MG63 (cell line): ENCODE measurements at regions not wholly inside any gene's neighbourhood (a gene's known extent, or its start where the extent isn't known, plus 50 kb on each side); places are given as distances from the start of the nearest gene placed in this dataset.

ENCODE experiments used
- DNase-seq: peaks from one replicate; pipeline ENCODE4 v3.0.0-alpha.2; 2020
- H3K27me3 ChIP-seq: fragments of 250-450 bp; sonication (Bioruptor Pico); 2 replicates; pipeline ENCODE4 v1.5.1; 2020; ENCODE audit warnings: mild to moderate bottlenecking, moderate library complexity
- H3K36me3 ChIP-seq: fragments of 250-450 bp; sonication (Bioruptor Pico); 2 replicates; pipeline ENCODE4 v1.5.1; 2020; ENCODE audit warnings: mild to moderate bottlenecking, moderate library complexity
- H3K4me3 ChIP-seq: fragments of 250-450 bp; sonication (Bioruptor Pico); 2 replicates; pipeline ENCODE4 v1.5.1; 2020; ENCODE audit warnings: mild to moderate bottlenecking, moderate library complexity
- H3K9me3 ChIP-seq: fragments of 250-450 bp; sonication (Bioruptor Pico); 2 replicates; pipeline ENCODE4 v1.5.1; 2020; ENCODE audit warnings: mild to moderate bottlenecking, moderate library complexity

- Histone ChIP-seq H3K27me3 (no peaks in the 10 kb centered on the region), H3K4me3 (no peak overlapping the region), H3K36me3 (no peaks in the 10 kb centered on the region), H3K9me3 (no peaks in the 10 kb centered on the region)
- no peak for DNase-seq
These were observed 66.0 kb upstream of the CCDC85A start for GRCh38 chr2:56117764-56118163.

GRCh38 chr2:56118474-56118873 lies 65.3 kb upstream of the CCDC85A start:
- H3K36me3 ChIP-seq, result no peaks in the 10 kb centered on the region
- no peak overlapping the region for H3K4me3 ChIP-seq
- DNase-seq, result no peak
- no peaks in the 10 kb centered on the region; the same call in 1 of the 2 replicates for H3K27me3 ChIP-seq
- H3K9me3 ChIP-seq, result no peaks in the 10 kb centered on the region

GRCh38 chr2:56121995-56122394 lies 61.8 kb upstream of the CCDC85A start:
- Histone ChIP-seq H3K9me3 (no peaks in the 10 kb centered on the region), H3K4me3 (no peak overlapping the region), H3K27me3 (no peaks in the 10 kb centered on the region; the same call in 1 of the 2 replicates), H3K36me3 (no peaks in the 10 kb centered on the region)
- no peak for DNase-seq

GRCh38 chr2:56123538-56123937 lies 60.3 kb upstream of the CCDC85A start:
- H3K27me3 ChIP-seq, result no peaks in the 10 kb centered on the region; the same call in 1 of the 2 replicates

GRCh38 chr2:56127010-56127409 lies 56.8 kb upstream of the CCDC85A start:
- H3K9me3 ChIP-seq, result no peaks in the 10 kb centered on the region
- no peak for DNase-seq
- H3K27me3 ChIP-seq, result no peaks in the 10 kb centered on the region; the same call in 1 of the 2 replicates
- no peak overlapping the region for H3K4me3 ChIP-seq
- H3K36me3 ChIP-seq, result no peaks in the 10 kb centered on the region

More at GRCh38 chr2:56123538-56123937, 60.3 kb upstream of the CCDC85A start:
- DNase-seq, result no peak
- Histone ChIP-seq H3K36me3 (no peaks in the 10 kb centered on the region), H3K9me3 (no peaks in the 10 kb centered on the region), H3K4me3 (no peak overlapping the region)

GRCh38 chr2:56127463-56128152 lies 56.2 kb upstream of the CCDC85A start:
- no peak for DNase-seq
- Histone ChIP-seq H3K9me3 (no peaks in the 10 kb centered on the region), H3K27me3 (no peaks in the 10 kb centered on the region; the same call in 1 of the 2 replicates), H3K36me3 (no peaks in the 10 kb centered on the region), H3K4me3 (no peak overlapping the region)

GRCh38 chr2:56128235-56128634 lies 55.6 kb upstream of the CCDC85A start:
- no peaks in the 10 kb centered on the region for H3K9me3 ChIP-seq
- DNase-seq, result no peak
- no peaks in the 10 kb centered on the region for H3K36me3 ChIP-seq
- H3K4me3 ChIP-seq, result no peak overlapping the region
- H3K27me3 ChIP-seq, result no peaks in the 10 kb centered on the region; the same call in 1 of the 2 replicates

GRCh38 chr2:56130463-56131070 lies 53.2 kb upstream of the CCDC85A start:
- peak; percentile 3 for DNase-seq
- no peaks in the 10 kb centered on the region for H3K27me3 ChIP-seq
- H3K4me3 ChIP-seq, result no peak overlapping the region
- no peaks in the 10 kb centered on the region for H3K9me3 ChIP-seq
- H3K36me3 ChIP-seq, result no peaks in the 10 kb centered on the region

- no peaks in the 10 kb centered on the region for H3K9me3 ChIP-seq
- no peaks in the 10 kb centered on the region for H3K27me3 ChIP-seq
- no peaks in the 10 kb centered on the region for H3K36me3 ChIP-seq
- no peak overlapping the region for H3K4me3 ChIP-seq
- DNase-seq, result no peak
These were observed 51.7 kb upstream of the CCDC85A start for GRCh38 chr2:56132138-56132537.

GRCh38 chr2:56133441-56133840 lies 50.3 kb upstream of the CCDC85A start:
- no peak for DNase-seq
- no peaks in the 10 kb centered on the region for H3K27me3 ChIP-seq
- no peaks in the 10 kb centered on the region for H3K9me3 ChIP-seq
- no peak overlapping the region for H3K4me3 ChIP-seq
- H3K36me3 ChIP-seq, result no peaks in the 10 kb centered on the region

GRCh38 chr2:56133931-56134629 lies 49.7 kb upstream of the CCDC85A start:
- Histone ChIP-seq H3K4me3 (no peak overlapping the region), H3K9me3 (no peaks in the 10 kb centered on the region), H3K27me3 (no peaks in the 10 kb centered on the region), H3K36me3 (no peaks in the 10 kb centered on the region)
- no peak for DNase-seq
